MM.1S (cell line): ENCODE measurements at regions not wholly inside any gene's neighbourhood (a gene's known extent, or its start where the extent isn't known, plus 50 kb on each side); places are given as distances from the start of the nearest gene placed in this dataset.

Experiments
- DNase-seq: peaks from one replicate; pipeline ENCODE4 v3.0.0-alpha.2; 2015
- H2AFZ ChIP-seq: fragments of 300-600 bp; sonication (generic); 2 replicates; pipeline ENCODE4 v1.6.0; 2016; ENCODE audit warnings: antibody characterized with exemption, low read length
- H3F3A ChIP-seq: fragments of 300-600 bp; sonication (generic); 2 replicates; pipeline ENCODE4 v1.6.1; 2016; ENCODE audit warnings: mild to moderate bottlenecking, antibody characterized with exemption, low read length, moderate library complexity, mixed read lengths; ENCODE audit not compliant: insufficient read depth
- H3K27ac ChIP-seq: fragments of 300-600 bp; sonication (generic); 2 replicates; pipeline ENCODE4 v1.5.1; 2016; ENCODE audit warnings: mild to moderate bottlenecking, low read length
- H3K27me3 ChIP-seq: fragments of 300-600 bp; sonication (generic); replicated peaks from 2 replicates; pipeline ENCODE4 v1.6.0; 2016; ENCODE audit warnings: low read length; ENCODE audit not compliant: insufficient read depth
- H3K36me3 ChIP-seq: fragments of 300-600 bp; sonication (generic); replicated peaks from 2 replicates; pipeline ENCODE4 v1.6.1; 2016; ENCODE audit warnings: mild to moderate bottlenecking, low read length, mixed read lengths; ENCODE audit not compliant: insufficient read depth
- H3K4me1 ChIP-seq: fragments of 300-600 bp; sonication (generic); 2 replicates; pipeline ENCODE4 v1.6.1; 2016; ENCODE audit warnings: low read length, mixed read lengths
- H3K4me2 ChIP-seq: fragments of 300-600 bp; sonication (generic); 2 replicates; pipeline ENCODE4 v1.6.0; 2016; ENCODE audit warnings: low read depth, low read length
- H3K4me3 ChIP-seq: fragments of 300-600 bp; sonication (generic); 2 replicates; pipeline ENCODE4 v1.5.1; 2016; ENCODE audit warnings: low read length, mixed read lengths
- H3K79me2 ChIP-seq: fragments of 300-600 bp; sonication (generic); 2 replicates; pipeline ENCODE4 v1.6.1; 2016; ENCODE audit warnings: mixed run types, low read length, mixed read lengths
- H3K9ac ChIP-seq: fragments of 300-600 bp; sonication (generic); 2 replicates; pipeline ENCODE4 v1.6.1; 2016; ENCODE audit warnings: low read length, mixed read lengths
- H3K9me2 ChIP-seq: fragments of 300-600 bp; sonication (generic); replicated peaks from 2 replicates; pipeline ENCODE4 v1.6.1; 2016; ENCODE audit warnings: mild to moderate bottlenecking, low read length, mixed read lengths; ENCODE audit not compliant: insufficient read depth
- H3K9me3 ChIP-seq: fragments of 300-600 bp; sonication (generic); replicated peaks from 2 replicates; pipeline ENCODE4 v1.6.1; 2016; ENCODE audit warnings: mild to moderate bottlenecking, low read length, mixed read lengths; ENCODE audit not compliant: insufficient read depth
- H4K20me1 ChIP-seq: fragments of 300-600 bp; sonication (generic); 2 replicates; pipeline ENCODE4 v1.6.1; 2016; ENCODE audit warnings: mild to moderate bottlenecking, low read length, moderate library complexity, mixed read lengths; ENCODE audit not compliant: insufficient read depth
- EZH2 ChIP-seq: fragments of 300-600 bp; sonication (generic); optimal IDR thresholded peaks from 2 replicates; pipeline ENCODE3; 2017; ENCODE audit warnings: low read depth, mild to moderate bottlenecking, antibody characterized with exemption, low read length, mixed read lengths
- EZH2phosphoT487 ChIP-seq: fragments of 300-600 bp; sonication (generic); IDR thresholded peaks from 2 replicates; pipeline ENCODE4 v1.6.1; 2018; ENCODE audit warnings: antibody characterized with exemption, low read length
- TF ChIP-seq, protein P1 (sequence below): fragments of 300-600 bp; sonication (generic); IDR thresholded peaks from 2 replicates; pipeline ENCODE4 v1.5.1; 2016; ENCODE audit warnings: antibody characterized with exemption, low read length, mixed read lengths

DNA sequence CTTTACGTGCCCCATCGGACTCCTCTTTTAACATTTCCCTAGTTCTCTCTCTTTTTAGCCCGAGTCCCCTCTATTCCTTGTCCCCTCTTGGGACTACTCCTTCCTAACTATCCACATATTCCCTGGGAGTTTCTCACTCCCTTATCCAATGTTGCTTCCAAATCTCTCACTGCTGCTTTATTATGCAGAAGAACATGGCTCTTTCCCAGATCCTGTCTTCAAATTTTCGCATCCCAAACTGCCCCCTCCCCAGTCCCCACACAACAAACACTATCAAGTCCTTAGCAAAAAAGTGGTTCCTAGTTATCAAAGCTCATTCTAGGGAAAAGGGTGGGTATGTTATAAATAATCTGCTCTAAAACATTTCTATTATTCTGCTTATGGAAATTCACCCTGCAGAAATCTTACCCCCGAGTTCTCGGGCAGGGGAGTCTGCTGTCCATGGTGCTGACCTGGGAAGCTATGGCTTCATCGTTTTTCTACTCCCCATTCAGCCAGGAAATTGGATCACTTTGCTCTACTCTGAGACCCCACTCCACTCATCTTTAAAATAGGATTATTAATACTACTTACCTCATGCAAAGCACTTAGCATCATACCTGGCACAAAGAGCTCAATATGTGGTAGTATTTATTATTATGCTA, 393.5 kb downstream of the BUD13 start:
- Histone ChIP-seq H3K27me3 (no peaks in the 10 kb centered on the region), H3K79me2 (no peaks in the 10 kb centered on the region), H3K9me2 (no peaks in the 10 kb centered on the region), H3K4me2 (no peak overlapping the region), H3K27ac (no peak overlapping the region), H2AFZ (no peak overlapping the region), H4K20me1 (no peaks in the 10 kb centered on the region), H3K9ac (no peak overlapping the region), H3K9me3 (no peaks in the 10 kb centered on the region), H3F3A (no peaks in the 10 kb centered on the region), H3K4me1 (no peaks in the 10 kb centered on the region), H3K4me3 (no peak overlapping the region), H3K36me3 (no peaks in the 10 kb centered on the region)
- TF ChIP-seq EZH2 = no peak
- no peak for TF ChIP-seq EZH2phosphoT487
- TF ChIP-seq, protein P1, sequence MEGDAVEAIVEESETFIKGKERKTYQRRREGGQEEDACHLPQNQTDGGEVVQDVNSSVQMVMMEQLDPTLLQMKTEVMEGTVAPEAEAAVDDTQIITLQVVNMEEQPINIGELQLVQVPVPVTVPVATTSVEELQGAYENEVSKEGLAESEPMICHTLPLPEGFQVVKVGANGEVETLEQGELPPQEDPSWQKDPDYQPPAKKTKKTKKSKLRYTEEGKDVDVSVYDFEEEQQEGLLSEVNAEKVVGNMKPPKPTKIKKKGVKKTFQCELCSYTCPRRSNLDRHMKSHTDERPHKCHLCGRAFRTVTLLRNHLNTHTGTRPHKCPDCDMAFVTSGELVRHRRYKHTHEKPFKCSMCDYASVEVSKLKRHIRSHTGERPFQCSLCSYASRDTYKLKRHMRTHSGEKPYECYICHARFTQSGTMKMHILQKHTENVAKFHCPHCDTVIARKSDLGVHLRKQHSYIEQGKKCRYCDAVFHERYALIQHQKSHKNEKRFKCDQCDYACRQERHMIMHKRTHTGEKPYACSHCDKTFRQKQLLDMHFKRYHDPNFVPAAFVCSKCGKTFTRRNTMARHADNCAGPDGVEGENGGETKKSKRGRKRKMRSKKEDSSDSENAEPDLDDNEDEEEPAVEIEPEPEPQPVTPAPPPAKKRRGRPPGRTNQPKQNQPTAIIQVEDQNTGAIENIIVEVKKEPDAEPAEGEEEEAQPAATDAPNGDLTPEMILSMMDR = no peak
- peak; percentile 46 for DNase-seq

DNA sequence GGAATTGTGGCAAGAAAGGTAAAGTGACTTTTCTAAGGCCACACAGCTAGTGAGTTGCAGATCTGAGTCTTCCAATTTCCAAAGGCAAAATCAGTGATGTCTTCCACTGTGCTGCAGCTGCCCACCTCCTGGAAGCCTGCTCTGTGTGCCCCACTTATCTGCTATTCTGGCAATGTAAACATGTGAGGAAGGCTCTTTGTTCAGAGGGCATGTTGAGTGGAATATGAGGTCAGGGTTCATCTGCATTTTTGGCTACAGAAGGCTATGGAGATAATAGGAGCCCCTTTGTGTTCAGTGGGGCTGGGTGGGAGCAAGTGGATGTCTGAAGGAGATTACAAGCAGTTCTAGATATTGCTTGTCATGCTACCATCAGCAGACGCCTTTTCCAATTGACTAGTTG, 396.2 kb downstream of the BUD13 start:
- H3K4me1 ChIP-seq = no peaks in the 10 kb centered on the region
- H3K27ac ChIP-seq = no peak overlapping the region
- no peaks in the 10 kb centered on the region for H3K9me2 ChIP-seq
- no peaks in the 10 kb centered on the region for H3K36me3 ChIP-seq
- no peaks in the 10 kb centered on the region for H4K20me1 ChIP-seq
- no peaks in the 10 kb centered on the region for H3K9me3 ChIP-seq
- H3K4me2 ChIP-seq = no peak overlapping the region
- DNase-seq = no peak
- no peaks in the 10 kb centered on the region for H3K79me2 ChIP-seq
- no peaks in the 10 kb centered on the region for H3F3A ChIP-seq
- no peaks in the 10 kb centered on the region for H3K27me3 ChIP-seq
- no peak overlapping the region for H3K9ac ChIP-seq
- no peak overlapping the region for H3K4me3 ChIP-seq
- TF ChIP-seq, protein P1 = no peak
- no peak for TF ChIP-seq EZH2phosphoT487
- TF ChIP-seq EZH2 = no peak
- no peak overlapping the region for H2AFZ ChIP-seq

DNA sequence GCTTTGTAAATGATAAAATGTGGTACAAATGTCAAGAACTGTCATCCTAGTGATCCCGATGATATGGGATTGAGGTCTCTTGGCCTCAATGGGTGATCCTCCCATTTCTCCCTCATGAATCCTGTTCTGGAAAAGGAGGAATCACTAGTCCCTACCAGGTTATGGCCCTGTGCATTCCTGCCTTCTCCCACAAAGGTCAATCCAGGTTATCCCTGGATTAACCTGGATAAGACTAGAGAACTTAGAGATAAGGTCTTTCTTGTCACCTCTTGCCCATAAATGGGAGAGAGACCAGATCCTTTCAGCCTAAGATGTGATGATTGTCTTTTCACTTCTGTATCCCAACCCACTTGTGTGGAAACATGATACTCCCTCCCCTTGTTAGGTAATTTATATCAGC, 396.7 kb downstream of the BUD13 start:
- H3K4me1 ChIP-seq = no peaks in the 10 kb centered on the region
- TF ChIP-seq EZH2 (no peak), EZH2phosphoT487 (no peak)
- TF ChIP-seq, protein P1 = no peak
- no peaks in the 10 kb centered on the region for H3F3A ChIP-seq
- no peaks in the 10 kb centered on the region for H3K9me2 ChIP-seq
- H3K4me2 ChIP-seq = no peak overlapping the region
- no peaks in the 10 kb centered on the region for H3K27me3 ChIP-seq
- no peaks in the 10 kb centered on the region for H3K9me3 ChIP-seq
- no peak overlapping the region for H3K4me3 ChIP-seq
- no peak overlapping the region for H3K27ac ChIP-seq
- H3K36me3 ChIP-seq = no peaks in the 10 kb centered on the region
- no peak for DNase-seq
- no peaks in the 10 kb centered on the region for H4K20me1 ChIP-seq
- no peaks in the 10 kb centered on the region for H3K79me2 ChIP-seq
- no peak overlapping the region for H2AFZ ChIP-seq
- H3K9ac ChIP-seq = no peak overlapping the region
